ENCODE measurements at regions not wholly inside any gene's neighbourhood (a gene's known extent, or its start where the extent isn't known, plus 50 kb on each side); places are given as distances from the start of the nearest gene placed in this dataset.
"Not testable (repeated sequence)": the region's sequence is repeated elsewhere in the genome, so short reads cannot be mapped to it uniquely, and the experiment has no call there.

DNA sequence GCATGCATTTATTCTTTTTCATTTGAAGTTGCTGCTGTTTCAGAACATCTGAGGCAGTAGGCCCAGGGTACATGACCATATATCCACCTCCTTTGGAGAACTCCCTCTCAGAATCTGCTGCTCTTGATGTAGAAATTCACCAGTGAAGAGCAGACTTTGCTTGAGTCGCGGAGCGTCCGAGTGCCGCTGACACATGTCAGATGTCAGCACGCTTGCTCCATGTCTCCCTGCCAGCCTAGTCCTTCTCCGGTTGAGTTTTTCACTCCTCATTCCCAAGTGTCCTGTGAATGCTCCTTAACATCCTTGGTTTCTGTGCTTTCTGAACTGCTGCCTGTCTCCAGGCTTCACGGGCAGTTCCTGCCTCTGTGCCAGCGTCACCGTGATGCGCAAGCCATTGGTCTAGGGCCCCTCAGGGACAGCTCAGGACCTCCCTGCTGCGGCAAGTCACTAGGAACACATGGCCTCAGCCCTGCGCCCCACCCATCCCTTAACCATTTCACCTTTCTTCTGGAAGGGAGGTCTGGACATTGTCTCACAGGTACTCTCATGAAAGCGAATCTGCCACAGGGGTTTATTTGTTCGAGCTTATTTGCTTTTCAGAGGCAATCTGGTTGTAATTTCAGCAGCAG is 93.1 kb upstream of the RBPJ start:
- Mint-ChIP-seq H3K9me3 (no peaks in the 10 kb centered on the region), H3K4me1 (ENCODE audit: low read depth) (no peaks in the 10 kb centered on the region), H3K27ac (no peak overlapping the region), H3K36me3 (ENCODE audit: low read depth) (no peaks in the 10 kb centered on the region), H3K27me3 (ENCODE audit: low read depth) (no peaks in the 10 kb centered on the region), H3K4me3 (ENCODE audit: low read depth) (no peak overlapping the region)
- DNase-seq (ENCODE audit: low spot score): no peak
- intact Hi-C loops (cut with micrococcal nuclease): no loop called here

DNA sequence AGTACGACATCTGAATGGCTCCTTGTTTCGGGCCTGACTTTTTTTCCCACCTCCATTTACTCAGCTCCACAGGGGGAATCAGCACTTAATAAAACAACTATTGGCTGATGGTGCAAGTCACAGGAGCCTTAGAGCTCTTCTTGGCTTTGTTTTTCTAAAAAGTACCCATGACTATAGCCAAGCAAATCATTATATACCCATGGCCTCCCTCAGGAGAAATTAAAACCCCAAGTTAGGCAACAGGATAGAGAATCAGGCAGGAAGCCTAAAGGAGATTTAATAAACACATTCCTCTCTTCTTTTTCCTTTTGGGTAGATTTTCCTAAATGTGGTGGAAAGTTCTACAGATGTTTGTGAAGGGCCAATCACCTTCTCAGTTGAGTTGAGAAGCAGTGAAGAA is 91.9 kb upstream of the RBPJ start:
- H3K4me3 Mint-ChIP-seq (ENCODE audit: low read depth): no peak overlapping the region
- no peak overlapping the region for H3K27ac Mint-ChIP-seq
- intact Hi-C loops (cut with micrococcal nuclease): no loop called here
- H3K27me3 Mint-ChIP-seq (ENCODE audit: low read depth): no peaks in the 10 kb centered on the region
- peaks cover 8% of the 10 kb centered on the region for H3K4me1 Mint-ChIP-seq (ENCODE audit: low read depth)
- DNase-seq (ENCODE audit: low spot score): no peak
- H3K36me3 Mint-ChIP-seq (ENCODE audit: low read depth): no peaks in the 10 kb centered on the region
- H3K9me3 Mint-ChIP-seq: no peaks in the 10 kb centered on the region

DNA sequence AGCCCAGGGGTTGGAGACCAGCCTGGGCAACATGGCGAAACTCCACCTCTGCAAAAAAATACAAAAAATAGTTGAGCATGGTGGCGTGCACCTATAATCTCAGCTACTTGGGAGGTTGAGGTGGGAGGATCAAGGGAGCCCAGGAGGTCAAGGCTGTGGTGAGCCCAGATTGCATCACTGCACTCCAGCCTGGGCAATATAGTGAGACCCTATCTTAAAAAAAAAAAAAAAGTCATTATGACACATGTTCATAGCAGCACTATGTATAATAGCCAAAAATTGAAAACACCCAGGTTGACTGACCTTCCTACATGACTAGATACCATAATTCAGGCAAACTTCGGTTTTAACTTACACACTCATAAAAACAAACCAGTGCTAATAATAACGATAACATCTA is 90.8 kb upstream of the RBPJ start:
- intact Hi-C loops (cut with micrococcal nuclease): loop anchor here (5.0 kb wide), 1 partner anchor 33 kb away; no protein-coding TSS in a partner anchor
- H3K4me1 Mint-ChIP-seq (ENCODE audit: low read depth): peaks cover 13% of the 10 kb centered on the region
- H3K9me3 Mint-ChIP-seq: no peaks in the 10 kb centered on the region
- H3K27me3 Mint-ChIP-seq (ENCODE audit: low read depth): no peaks in the 10 kb centered on the region
- no peak overlapping the region for H3K4me3 Mint-ChIP-seq (ENCODE audit: low read depth)
- no peaks in the 10 kb centered on the region for H3K36me3 Mint-ChIP-seq (ENCODE audit: low read depth)
- H3K27ac Mint-ChIP-seq: no peak overlapping the region
- no peak for DNase-seq (ENCODE audit: low spot score)

DNA sequence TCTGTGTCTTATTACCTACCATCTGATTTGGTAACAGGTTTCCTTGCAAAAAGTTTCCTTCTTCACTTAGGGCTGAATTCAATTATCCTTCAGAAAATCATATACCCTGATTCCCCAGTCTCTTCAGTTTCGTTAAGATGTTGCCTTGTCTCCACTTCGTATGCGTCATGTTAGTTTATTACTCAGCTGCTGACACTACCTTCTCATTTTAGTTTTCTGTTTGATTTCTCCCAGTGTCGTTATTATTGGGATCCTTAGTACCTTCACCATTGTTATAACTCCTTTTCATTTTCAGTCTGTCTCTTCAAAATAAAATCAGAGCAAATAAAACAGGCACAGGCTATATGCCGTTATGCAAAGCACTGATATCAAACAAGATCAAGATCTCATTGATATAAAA is 87.5 kb upstream of the RBPJ start:
- DNase-seq (ENCODE audit: low spot score): no peak
- intact Hi-C loops (cut with micrococcal nuclease): loop anchor here (5.0 kb wide), 1 partner anchor 36 kb away; no protein-coding TSS in a partner anchor
- no peak overlapping the region for H3K4me3 Mint-ChIP-seq (ENCODE audit: low read depth)
- peaks cover 17% of the 10 kb centered on the region for H3K4me1 Mint-ChIP-seq (ENCODE audit: low read depth)
- no peaks in the 10 kb centered on the region for H3K27me3 Mint-ChIP-seq (ENCODE audit: low read depth)
- H3K27ac Mint-ChIP-seq: no peak overlapping the region
- H3K9me3 Mint-ChIP-seq: peaks cover 9% of the 10 kb centered on the region
- H3K36me3 Mint-ChIP-seq (ENCODE audit: low read depth): no peaks in the 10 kb centered on the region

DNA sequence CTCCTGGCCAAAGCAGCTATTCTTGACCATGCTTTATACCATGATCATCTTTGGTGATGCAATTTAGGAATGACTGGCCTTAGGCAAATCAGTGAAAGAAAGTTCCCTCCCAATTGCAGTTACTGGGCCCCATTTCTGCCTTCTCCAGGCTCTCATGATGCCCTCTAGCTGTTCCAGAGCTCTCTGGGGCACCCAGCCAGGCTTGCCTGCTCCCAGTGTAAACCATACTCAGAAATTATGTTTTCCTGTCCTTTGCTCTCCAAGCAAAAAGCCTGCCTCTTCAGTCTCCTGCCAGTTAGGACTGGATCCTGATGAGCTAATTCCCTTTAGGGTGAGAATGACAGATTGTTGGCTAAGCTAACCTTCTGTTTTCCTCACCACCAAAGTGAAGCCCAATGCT is 85.3 kb upstream of the RBPJ start:
- Mint-ChIP-seq H3K27me3 (ENCODE audit: low read depth) (no peaks in the 10 kb centered on the region), H3K4me3 (ENCODE audit: low read depth) (no peak overlapping the region), H3K27ac (no peak overlapping the region), H3K4me1 (ENCODE audit: low read depth) (peaks cover 24% of the 10 kb centered on the region), H3K9me3 (peaks cover 9% of the 10 kb centered on the region), H3K36me3 (ENCODE audit: low read depth) (no peaks in the 10 kb centered on the region)
- DNase-seq (ENCODE audit: low spot score): no peak
- intact Hi-C loops (cut with micrococcal nuclease): no loop called here

DNA sequence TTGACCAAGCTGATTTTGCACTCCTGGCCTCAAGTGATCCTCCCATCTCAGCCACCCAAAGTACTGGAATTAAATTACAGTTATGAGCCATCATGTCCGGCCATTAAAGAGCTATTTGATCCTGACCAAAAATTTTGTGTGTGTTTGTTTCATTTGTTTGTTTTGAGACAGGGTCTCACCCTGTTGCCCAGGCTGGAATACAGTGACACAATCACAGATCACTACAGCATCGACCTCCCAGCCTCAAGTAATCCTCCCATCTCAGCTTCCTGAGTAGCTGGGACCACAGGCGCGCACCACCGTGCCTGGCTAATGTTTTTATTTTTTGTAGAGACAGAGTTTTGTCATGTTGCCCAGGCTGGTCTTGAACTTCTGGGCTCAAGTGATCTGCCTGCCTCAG is 82.9 kb upstream of the RBPJ start:
- no peak overlapping the region for H3K4me3 Mint-ChIP-seq (ENCODE audit: low read depth)
- DNase-seq (ENCODE audit: low spot score): no peak
- no peaks in the 10 kb centered on the region for H3K27me3 Mint-ChIP-seq (ENCODE audit: low read depth)
- intact Hi-C loops (cut with micrococcal nuclease): no loop called here
- peaks cover 9% of the 10 kb centered on the region for H3K9me3 Mint-ChIP-seq
- no peak overlapping the region for H3K27ac Mint-ChIP-seq
- no peaks in the 10 kb centered on the region for H3K36me3 Mint-ChIP-seq (ENCODE audit: low read depth)
- H3K4me1 Mint-ChIP-seq (ENCODE audit: low read depth): peaks cover 24% of the 10 kb centered on the region

DNA sequence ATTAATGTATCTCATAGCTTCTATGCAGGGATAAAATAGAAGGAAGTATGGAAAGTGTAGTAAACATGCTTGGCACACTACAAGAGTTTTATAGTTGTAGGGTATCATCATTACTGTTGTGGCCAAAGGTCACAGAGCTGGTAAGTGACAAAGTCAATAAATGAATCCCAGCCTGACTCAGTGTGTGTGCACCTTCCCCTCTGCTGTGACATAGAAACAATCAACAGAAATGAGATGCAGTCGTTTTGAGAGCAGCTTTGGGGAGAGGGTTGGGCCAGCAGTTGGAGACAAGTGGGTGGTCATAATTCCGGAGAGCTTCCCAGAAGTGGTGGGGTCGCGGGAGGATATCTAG is 82.4 kb upstream of the RBPJ start:
- peaks cover 9% of the 10 kb centered on the region for H3K9me3 Mint-ChIP-seq
- DNase-seq (ENCODE audit: low spot score): no peak
- H3K27ac Mint-ChIP-seq: peak overlapping the region; percentile 81
- H3K36me3 Mint-ChIP-seq (ENCODE audit: low read depth): no peaks in the 10 kb centered on the region
- intact Hi-C loops (cut with micrococcal nuclease): no loop called here
- H3K4me3 Mint-ChIP-seq (ENCODE audit: low read depth): no peak overlapping the region
- H3K4me1 Mint-ChIP-seq (ENCODE audit: low read depth): peaks cover 22% of the 10 kb centered on the region
- H3K27me3 Mint-ChIP-seq (ENCODE audit: low read depth): no peaks in the 10 kb centered on the region

DNA sequence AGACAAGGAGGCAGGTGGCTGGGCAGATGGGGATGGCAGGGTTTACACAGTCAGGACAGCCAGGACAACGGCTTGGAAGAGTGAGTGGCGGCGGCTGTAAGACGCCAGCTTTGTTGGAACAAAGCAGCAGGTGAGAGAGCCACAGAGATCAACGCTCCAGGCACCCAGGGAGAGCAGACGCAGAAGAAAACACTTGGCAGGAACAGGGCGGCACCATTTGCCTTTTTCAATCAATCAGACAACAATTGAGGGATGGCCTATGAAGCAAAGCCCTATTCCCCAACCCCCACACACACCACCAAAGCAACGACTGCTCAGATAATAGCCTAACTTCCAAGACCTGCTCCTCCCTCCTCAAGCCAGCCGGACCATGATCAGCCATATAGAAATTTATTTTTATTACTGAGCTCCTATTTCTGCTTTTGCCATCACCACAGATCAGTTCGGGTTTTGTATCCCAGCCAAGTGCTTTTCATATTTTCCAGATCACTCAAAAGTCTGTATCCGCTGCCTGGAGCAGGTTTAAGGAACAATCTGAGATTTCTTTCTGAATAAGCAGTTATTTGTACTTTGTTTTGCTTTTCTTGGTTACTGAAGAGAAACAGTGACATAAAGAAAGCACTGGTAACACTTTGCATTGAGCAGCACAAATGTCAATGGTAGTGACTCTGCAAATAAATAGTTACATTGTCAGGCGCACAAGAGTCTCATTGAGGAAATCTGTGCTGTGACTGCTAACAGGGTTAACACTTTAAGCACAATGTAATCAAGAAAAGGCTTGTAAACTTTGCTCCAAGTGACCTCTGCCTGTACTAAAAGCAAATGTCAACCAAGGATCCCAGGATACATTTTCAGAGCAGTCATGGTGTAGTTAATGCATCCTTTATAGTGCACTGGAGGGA is 81.8 kb upstream of the RBPJ start:
- no peak for DNase-seq (ENCODE audit: low spot score)
- peaks cover 16% of the 10 kb centered on the region for H3K4me1 Mint-ChIP-seq (ENCODE audit: low read depth)
- intact Hi-C loops (cut with micrococcal nuclease): no loop called here
- H3K9me3 Mint-ChIP-seq: peaks cover 9% of the 10 kb centered on the region
- H3K36me3 Mint-ChIP-seq (ENCODE audit: low read depth): no peaks in the 10 kb centered on the region
- peak overlapping the region; percentile 81 for H3K27ac Mint-ChIP-seq
- no peak overlapping the region for H3K4me3 Mint-ChIP-seq (ENCODE audit: low read depth)
- H3K27me3 Mint-ChIP-seq (ENCODE audit: low read depth): no peaks in the 10 kb centered on the region

DNA sequence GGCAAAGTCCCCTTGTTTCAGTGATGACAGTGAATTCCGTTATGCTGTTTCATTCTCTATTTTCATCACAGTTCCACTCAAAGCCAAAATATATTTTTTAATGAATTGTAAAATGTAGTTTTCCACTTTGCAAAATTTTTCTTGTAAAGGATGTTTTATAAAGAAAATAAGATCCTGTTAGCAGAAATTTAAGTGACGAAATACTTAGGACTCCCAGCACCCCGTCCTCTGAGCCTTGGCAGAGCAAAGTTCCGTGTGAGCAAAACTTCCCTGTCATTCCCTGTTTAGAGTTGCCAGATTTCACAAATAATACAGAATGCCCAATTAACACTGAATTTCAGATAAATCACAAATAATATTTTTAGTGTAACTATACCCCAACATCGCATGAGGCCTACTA is 81.0 kb upstream of the RBPJ start:
- intact Hi-C loops (cut with micrococcal nuclease): no loop called here
- Mint-ChIP-seq H3K9me3 (peaks cover 9% of the 10 kb centered on the region), H3K36me3 (ENCODE audit: low read depth) (no peaks in the 10 kb centered on the region), H3K4me1 (ENCODE audit: low read depth) (peaks cover 12% of the 10 kb centered on the region), H3K27ac (no peak overlapping the region), H3K4me3 (ENCODE audit: low read depth) (no peak overlapping the region), H3K27me3 (ENCODE audit: low read depth) (no peaks in the 10 kb centered on the region)
- DNase-seq (ENCODE audit: low spot score): no peak

DNA sequence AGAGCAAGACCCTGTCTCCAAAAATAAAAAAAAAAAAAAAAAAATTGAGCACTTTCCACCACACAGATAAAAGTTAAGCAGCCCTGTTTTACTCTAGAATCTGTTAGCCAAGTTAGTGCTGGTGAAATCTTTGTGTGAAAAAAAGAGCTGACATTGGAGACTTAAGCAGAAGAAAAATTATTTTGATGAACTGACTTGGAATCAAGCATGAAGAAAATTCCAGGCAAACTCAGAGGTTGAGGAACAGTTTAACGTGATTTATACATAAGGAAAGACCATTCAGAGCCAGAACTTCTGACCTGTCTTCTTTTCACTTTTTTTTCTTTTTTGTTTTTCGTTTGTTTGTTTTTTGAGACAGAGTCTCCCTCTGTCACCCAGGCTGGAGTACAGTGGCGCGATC is 79.6 kb upstream of the RBPJ start:
- H3K27ac Mint-ChIP-seq: no peak overlapping the region
- peaks cover 1% of the 10 kb centered on the region for H3K27me3 Mint-ChIP-seq (ENCODE audit: low read depth)
- H3K4me3 Mint-ChIP-seq (ENCODE audit: low read depth): no peak overlapping the region
- intact Hi-C loops (cut with micrococcal nuclease): no loop called here
- peaks cover 12% of the 10 kb centered on the region for H3K4me1 Mint-ChIP-seq (ENCODE audit: low read depth)
- peaks cover 13% of the 10 kb centered on the region for H3K9me3 Mint-ChIP-seq
- DNase-seq (ENCODE audit: low spot score): no peak
- H3K36me3 Mint-ChIP-seq (ENCODE audit: low read depth): no peaks in the 10 kb centered on the region

DNA sequence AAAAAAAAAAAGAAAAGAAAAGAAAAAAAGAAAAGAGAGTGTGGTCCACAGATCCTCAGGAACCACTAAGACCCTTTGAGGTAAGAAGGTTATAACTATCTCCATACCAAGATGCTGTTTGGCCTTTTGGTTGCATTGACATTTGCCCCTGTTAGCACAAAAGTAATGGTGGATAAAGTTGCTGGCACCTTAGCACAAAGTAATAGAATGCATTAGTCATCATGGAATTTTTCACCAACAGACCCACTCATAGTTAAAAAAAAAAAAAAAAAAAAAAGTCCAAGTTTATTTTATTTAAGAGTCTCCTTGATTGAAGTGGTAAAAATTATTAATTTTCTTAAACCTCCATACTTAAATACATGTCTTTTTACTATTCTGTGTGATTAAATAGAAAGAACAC is 78.4 kb upstream of the RBPJ start:
- no peak overlapping the region for H3K4me3 Mint-ChIP-seq (ENCODE audit: low read depth)
- intact Hi-C loops (cut with micrococcal nuclease): no loop called here
- peaks cover 1% of the 10 kb centered on the region for H3K27me3 Mint-ChIP-seq (ENCODE audit: low read depth)
- H3K4me1 Mint-ChIP-seq (ENCODE audit: low read depth): peaks cover 12% of the 10 kb centered on the region
- no peak for DNase-seq (ENCODE audit: low spot score)
- peaks cover 6% of the 10 kb centered on the region for H3K9me3 Mint-ChIP-seq
- no peaks in the 10 kb centered on the region for H3K36me3 Mint-ChIP-seq (ENCODE audit: low read depth)
- no peak overlapping the region for H3K27ac Mint-ChIP-seq

DNA sequence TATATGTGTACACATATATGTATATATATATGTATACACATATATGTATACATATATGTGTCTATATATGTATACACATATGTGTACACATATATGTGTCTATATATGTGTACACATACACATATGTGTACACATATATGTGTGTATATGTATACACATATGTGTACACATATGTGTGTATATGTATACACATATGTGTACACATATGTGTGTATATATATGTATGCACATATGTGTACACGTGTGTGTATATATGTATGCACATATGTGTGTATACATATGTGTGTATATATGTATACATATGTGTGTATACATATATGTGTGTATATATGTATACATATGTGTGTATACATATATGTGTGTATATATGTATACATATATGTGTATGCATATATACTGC is 76.7 kb upstream of the RBPJ start:
- H3K27me3 Mint-ChIP-seq (ENCODE audit: low read depth); H3K36me3 Mint-ChIP-seq (ENCODE audit: low read depth); H3K4me3 Mint-ChIP-seq (ENCODE audit: low read depth); DNase-seq (ENCODE audit: low spot score); H3K27ac Mint-ChIP-seq; intact Hi-C loops (cut with micrococcal nuclease); H3K4me1 Mint-ChIP-seq (ENCODE audit: low read depth); H3K9me3 Mint-ChIP-seq: not testable (repeated sequence)

DNA sequence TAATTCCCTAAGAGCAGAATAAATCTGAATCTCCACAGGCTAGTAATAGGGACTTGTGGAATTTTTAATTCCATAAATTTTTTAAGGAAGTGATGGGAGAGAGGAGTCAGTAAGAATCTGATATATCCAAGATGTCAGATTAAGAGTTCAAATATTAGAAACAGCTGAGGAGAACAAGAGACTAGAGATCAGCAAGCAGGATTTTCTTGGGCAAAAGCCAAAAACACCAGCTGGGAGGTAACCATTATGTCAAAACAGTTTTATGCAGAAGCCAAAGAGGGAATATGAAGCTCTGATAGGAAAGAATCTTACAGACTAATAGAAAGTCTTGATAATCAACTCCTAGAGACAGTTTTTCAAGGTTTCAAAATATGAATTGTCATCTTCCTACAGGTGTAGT is 72.2 kb upstream of the RBPJ start:
- Mint-ChIP-seq H3K27ac (no peak overlapping the region), H3K36me3 (ENCODE audit: low read depth) (no peaks in the 10 kb centered on the region), H3K27me3 (ENCODE audit: low read depth) (peaks cover 1% of the 10 kb centered on the region), H3K4me3 (ENCODE audit: low read depth) (no peak overlapping the region), H3K9me3 (peaks cover 6% of the 10 kb centered on the region), H3K4me1 (ENCODE audit: low read depth) (peaks cover 6% of the 10 kb centered on the region)
- no peak for DNase-seq (ENCODE audit: low spot score)
- intact Hi-C loops (cut with micrococcal nuclease): no loop called here
